ENCODE measurements at regions not wholly inside any gene's neighbourhood (a gene's known extent, or its start where the extent isn't known, plus 50 kb on each side); places are given as distances from the start of the nearest gene placed in this dataset.

DNA sequence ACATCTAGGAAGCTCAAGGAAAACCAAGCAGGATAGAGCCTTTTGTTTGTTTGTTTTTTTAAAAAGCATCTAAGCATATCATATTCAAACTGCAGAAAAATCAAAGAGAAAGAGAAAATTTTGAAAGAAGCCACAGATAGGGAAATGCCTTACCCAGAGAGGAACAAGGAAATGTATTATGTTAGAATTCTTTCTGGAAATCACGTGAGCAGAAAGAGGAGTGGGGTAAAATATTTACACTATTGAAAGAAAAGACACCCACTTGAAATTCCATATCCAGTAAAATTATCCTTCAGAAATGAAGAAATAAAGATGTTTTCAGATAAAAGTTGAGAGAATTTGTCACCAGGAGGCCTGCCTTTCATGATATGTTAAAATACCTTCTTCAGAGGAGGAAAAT is 775.7 kb upstream of the IGFBP3 start:
- no peaks in the 10 kb centered on the region for H3K9me2 ChIP-seq (replicated peaks; ENCODE audit: low read depth, low read length)
- no peaks in the 10 kb centered on the region for H3K4me1 ChIP-seq (ENCODE audit: insufficient read depth, low read length, poor library complexity, severe bottlenecking)
- TF ChIP-seq CTCF (conservative IDR thresholded peaks at IDR 0.05; ENCODE audit: low read length) (no peak), EZH2phosphoT487 (IDR thresholded peaks at IDR 0.05; ENCODE audit: borderline replicate concordance) (no peak)
- H3K9me3 ChIP-seq (ENCODE audit: insufficient read depth, low read depth, low read length), result no peaks in the 10 kb centered on the region
- no peaks in the 10 kb centered on the region for H3F3A ChIP-seq (ENCODE audit: low read depth)
- H2AFZ ChIP-seq (ENCODE audit: low read length), result no peak overlapping the region
- H3K36me3 ChIP-seq (ENCODE audit: insufficient read depth, low read length), result no peaks in the 10 kb centered on the region
- H3K79me2 ChIP-seq (ENCODE audit: insufficient read depth, low read length), result no peaks in the 10 kb centered on the region
- H4K20me1 ChIP-seq (ENCODE audit: insufficient read depth, low read length, poor library complexity, severe bottlenecking), result no peaks in the 10 kb centered on the region
- no peaks in the 10 kb centered on the region for H3K27me3 ChIP-seq (ENCODE audit: insufficient read depth, low read length, poor library complexity, severe bottlenecking)
- no peak overlapping the region for H3K9ac ChIP-seq (ENCODE audit: low read depth, low read length, poor library complexity, severe bottlenecking)
- no peak overlapping the region for H3K4me2 ChIP-seq (ENCODE audit: low read depth, low read length, poor library complexity, severe bottlenecking)
- no peak overlapping the region for H3K4me3 ChIP-seq (ENCODE audit: low read length, poor library complexity, severe bottlenecking)

DNA sequence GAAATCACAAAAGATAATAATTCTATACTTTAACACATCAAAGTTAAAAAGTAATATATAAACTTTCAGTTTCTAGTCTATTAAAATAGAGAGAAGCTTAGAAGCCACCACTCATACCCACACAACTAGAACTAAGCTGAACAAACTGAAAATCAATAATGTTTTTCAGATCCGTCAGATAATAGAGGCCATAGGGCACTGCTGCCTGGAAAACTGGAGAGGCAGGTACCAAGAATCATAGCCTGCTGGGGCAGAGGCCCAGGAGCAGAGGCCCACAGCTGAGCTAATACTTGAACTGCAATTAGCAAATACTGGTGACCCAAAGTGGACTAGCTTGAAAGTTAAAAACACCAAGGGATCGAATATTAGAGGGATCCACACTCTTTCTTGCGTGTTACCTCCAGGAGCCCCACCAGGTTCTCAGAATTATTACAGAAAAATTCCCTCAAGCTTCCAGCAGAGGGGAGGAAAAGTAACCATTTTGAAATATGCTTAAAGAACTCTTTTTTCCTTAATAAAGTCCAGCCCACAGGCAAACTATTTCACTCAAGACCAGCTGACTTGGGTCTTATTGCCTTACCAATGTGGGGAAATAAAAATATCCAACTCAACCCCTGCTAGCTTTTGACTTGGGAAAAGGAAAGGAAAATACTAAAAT is 774.1 kb upstream of the IGFBP3 start:
- no peaks in the 10 kb centered on the region for H3K9me2 ChIP-seq (replicated peaks; ENCODE audit: low read depth, low read length)
- H3F3A ChIP-seq (ENCODE audit: low read depth), result no peaks in the 10 kb centered on the region
- H3K9ac ChIP-seq (ENCODE audit: low read depth, low read length, poor library complexity, severe bottlenecking), result no peak overlapping the region
- no peaks in the 10 kb centered on the region for H3K4me1 ChIP-seq (ENCODE audit: insufficient read depth, low read length, poor library complexity, severe bottlenecking)
- TF ChIP-seq CTCF (conservative IDR thresholded peaks at IDR 0.05; ENCODE audit: low read length), result no peak
- no peak for TF ChIP-seq EZH2phosphoT487 (IDR thresholded peaks at IDR 0.05; ENCODE audit: borderline replicate concordance)
- H4K20me1 ChIP-seq (ENCODE audit: insufficient read depth, low read length, poor library complexity, severe bottlenecking), result no peaks in the 10 kb centered on the region
- H3K27me3 ChIP-seq (ENCODE audit: insufficient read depth, low read length, poor library complexity, severe bottlenecking), result no peaks in the 10 kb centered on the region
- no peak overlapping the region for H2AFZ ChIP-seq (ENCODE audit: low read length)
- no peaks in the 10 kb centered on the region for H3K79me2 ChIP-seq (ENCODE audit: insufficient read depth, low read length)
- no peak overlapping the region for H3K4me2 ChIP-seq (ENCODE audit: low read depth, low read length, poor library complexity, severe bottlenecking)
- H3K36me3 ChIP-seq (ENCODE audit: insufficient read depth, low read length), result no peaks in the 10 kb centered on the region
- H3K9me3 ChIP-seq (ENCODE audit: insufficient read depth, low read depth, low read length), result no peaks in the 10 kb centered on the region
- no peak overlapping the region for H3K4me3 ChIP-seq (ENCODE audit: low read length, poor library complexity, severe bottlenecking)

- no peaks in the 10 kb centered on the region for H3F3A ChIP-seq (ENCODE audit: low read depth)
- no peaks in the 10 kb centered on the region for H3K9me2 ChIP-seq (replicated peaks; ENCODE audit: low read depth, low read length)
- no peaks in the 10 kb centered on the region for H4K20me1 ChIP-seq (ENCODE audit: insufficient read depth, low read length, poor library complexity, severe bottlenecking)
- no peaks in the 10 kb centered on the region for H3K79me2 ChIP-seq (ENCODE audit: insufficient read depth, low read length)
- no peaks in the 10 kb centered on the region for H3K27me3 ChIP-seq (ENCODE audit: insufficient read depth, low read length, poor library complexity, severe bottlenecking)
- H2AFZ ChIP-seq (ENCODE audit: low read length), result no peak overlapping the region
- H3K4me3 ChIP-seq (ENCODE audit: low read length, poor library complexity, severe bottlenecking), result no peak overlapping the region
- no peaks in the 10 kb centered on the region for H3K9me3 ChIP-seq (ENCODE audit: insufficient read depth, low read depth, low read length)
- H3K9ac ChIP-seq (ENCODE audit: low read depth, low read length, poor library complexity, severe bottlenecking), result no peak overlapping the region
- H3K4me1 ChIP-seq (ENCODE audit: insufficient read depth, low read length, poor library complexity, severe bottlenecking), result no peaks in the 10 kb centered on the region
- H3K4me2 ChIP-seq (ENCODE audit: low read depth, low read length, poor library complexity, severe bottlenecking), result no peak overlapping the region
- TF ChIP-seq CTCF (conservative IDR thresholded peaks at IDR 0.05; ENCODE audit: low read length) (no peak), EZH2phosphoT487 (IDR thresholded peaks at IDR 0.05; ENCODE audit: borderline replicate concordance) (no peak)
- H3K36me3 ChIP-seq (ENCODE audit: insufficient read depth, low read length), result no peaks in the 10 kb centered on the region
Observed at GRCh38 chr7:46694058-46694457, 773.0 kb upstream of the IGFBP3 start.
